SJSA1 (cell line): ENCODE measurements at regions not wholly inside any gene's neighbourhood (a gene's known extent, or its start where the extent isn't known, plus 50 kb on each side); places are given as distances from the start of the nearest gene placed in this dataset.

Experiments
- DNase-seq, 2 experiments: peaks; one replicate each; pipeline ENCODE4 v3.0.0-alpha.2; 2015 to 2020; ENCODE audit warnings: low spot score in 2 of 2, low read depth in 1 of 2
- H3K27ac ChIP-seq: fragments of 250-450 bp; sonication (Bioruptor Pico); 2 replicates; pipeline ENCODE4 v1.5.1; 2020; ENCODE audit warnings: mild to moderate bottlenecking, moderate library complexity
- H3K27me3 ChIP-seq: fragments of 250-450 bp; sonication (Bioruptor Pico); replicated peaks from 2 replicates; pipeline ENCODE4 v1.5.1; 2020; ENCODE audit warnings: mild to moderate bottlenecking, moderate library complexity
- H3K36me3 ChIP-seq: fragments of 250-450 bp; sonication (Bioruptor Pico); 2 replicates; pipeline ENCODE4 v1.5.1; 2020; ENCODE audit warnings: mild to moderate bottlenecking
- H3K4me1 ChIP-seq: fragments of 250-450 bp; sonication (Bioruptor Pico); replicated peaks from 2 replicates; pipeline ENCODE4 v1.6.1; 2021; ENCODE audit warnings: mild to moderate bottlenecking
- H3K4me3 ChIP-seq: fragments of 250-450 bp; sonication (Bioruptor Pico); 2 replicates; pipeline ENCODE4 v1.5.1; 2020; ENCODE audit warnings: mild to moderate bottlenecking
- H3K9me3 ChIP-seq: fragments of 250-450 bp; sonication (Bioruptor Pico); replicated peaks from 2 replicates; pipeline ENCODE4 v1.5.1; 2020; ENCODE audit warnings: mild to moderate bottlenecking

DNA sequence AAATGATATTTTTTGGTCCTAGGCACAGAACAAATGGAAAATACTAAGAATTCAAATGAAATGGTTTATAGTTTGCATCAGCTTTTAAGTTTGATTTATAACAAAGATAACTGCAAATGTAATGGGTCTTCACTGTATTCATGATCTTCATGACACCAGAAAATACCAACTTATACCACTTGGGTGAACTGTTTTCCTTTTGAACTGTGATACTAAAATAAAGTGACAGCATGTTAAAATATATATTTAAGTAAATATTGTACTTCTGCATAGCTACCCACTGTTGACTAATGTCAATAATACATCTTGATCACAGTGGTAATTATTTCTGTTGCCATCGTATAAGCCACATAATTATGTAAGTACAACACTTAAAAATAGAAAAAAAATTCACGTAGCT, 442.0 kb upstream of the ANKRD30A start:
- Histone ChIP-seq H3K27ac (no peak overlapping the region), H3K4me3 (no peak overlapping the region), H3K36me3 (no peaks in the 10 kb centered on the region), H3K4me1 (peaks cover 12% of the 10 kb centered on the region), H3K9me3 (no peaks in the 10 kb centered on the region), H3K27me3 (no peaks in the 10 kb centered on the region)
- DNase-seq: no peak

DNA sequence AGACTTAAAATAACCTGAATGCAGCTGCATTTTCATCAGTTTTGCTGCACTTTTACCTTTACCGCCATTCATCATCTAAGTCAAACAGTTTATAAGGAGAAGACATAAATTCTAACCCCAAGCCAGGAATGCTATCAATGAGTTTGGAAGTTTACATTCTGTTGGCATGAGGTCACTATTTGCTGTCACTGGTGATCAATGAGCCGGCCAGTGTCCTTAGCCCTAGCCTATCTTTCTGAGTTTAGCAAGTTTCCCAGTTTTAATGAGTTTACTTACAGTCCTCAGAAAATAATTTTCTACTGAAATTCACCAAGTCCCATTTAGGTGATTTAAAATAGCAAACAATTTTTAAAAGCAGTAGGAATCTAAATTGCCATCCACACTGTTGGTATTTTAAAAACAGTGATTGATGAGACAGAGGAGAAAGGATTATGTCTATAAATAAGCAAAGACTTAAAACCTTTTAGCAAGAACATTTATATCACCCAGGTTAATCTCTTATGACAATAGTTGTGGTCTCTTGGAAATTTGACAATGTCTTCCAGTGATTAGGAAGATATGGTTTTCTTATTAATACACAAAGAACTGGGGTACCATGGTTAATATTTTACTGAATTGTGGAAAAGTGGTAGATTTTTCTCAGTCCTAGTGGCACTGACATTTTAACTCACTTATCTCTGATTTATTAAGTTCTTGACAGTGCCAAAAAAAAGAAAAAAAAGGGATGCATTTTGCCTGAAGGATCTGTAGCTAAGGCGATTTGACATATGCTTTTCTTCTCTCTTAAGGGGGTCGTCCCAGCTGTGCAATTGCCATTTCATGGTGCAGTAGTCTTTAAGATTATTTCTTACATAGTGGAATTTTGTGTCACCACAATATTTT, 443.4 kb upstream of the ANKRD30A start:
- Histone ChIP-seq H3K27me3 (no peaks in the 10 kb centered on the region), H3K36me3 (no peaks in the 10 kb centered on the region), H3K9me3 (no peaks in the 10 kb centered on the region), H3K27ac (no peak overlapping the region), H3K4me1 (peaks cover 16% of the 10 kb centered on the region), H3K4me3 (no peak overlapping the region)
- no peak for DNase-seq

DNA sequence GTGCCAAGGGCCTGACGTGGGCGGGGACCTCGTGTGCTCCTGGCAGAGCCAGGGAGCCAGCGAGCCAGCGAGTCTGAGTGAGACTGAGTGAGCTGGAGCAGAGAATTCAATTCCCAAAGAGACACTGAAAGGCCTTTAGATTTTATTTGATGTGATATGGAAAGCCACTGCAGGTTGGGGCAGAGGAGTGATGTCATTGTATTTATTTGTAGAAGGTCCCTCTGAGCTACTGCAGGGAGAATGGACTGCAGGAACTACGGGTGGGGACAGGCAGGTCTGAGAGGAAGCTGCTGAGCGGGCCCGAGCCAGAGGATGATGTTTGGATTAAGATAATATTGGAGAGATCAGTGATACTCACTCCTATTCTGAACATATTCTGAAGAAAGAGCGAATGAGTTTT, 445.8 kb upstream of the ANKRD30A start:
- Histone ChIP-seq H3K27me3 (no peaks in the 10 kb centered on the region), H3K9me3 (no peaks in the 10 kb centered on the region), H3K36me3 (no peaks in the 10 kb centered on the region), H3K27ac (no peak overlapping the region), H3K4me3 (no peak overlapping the region), H3K4me1 (peaks cover 40% of the 10 kb centered on the region)
- no peak for DNase-seq

DNA sequence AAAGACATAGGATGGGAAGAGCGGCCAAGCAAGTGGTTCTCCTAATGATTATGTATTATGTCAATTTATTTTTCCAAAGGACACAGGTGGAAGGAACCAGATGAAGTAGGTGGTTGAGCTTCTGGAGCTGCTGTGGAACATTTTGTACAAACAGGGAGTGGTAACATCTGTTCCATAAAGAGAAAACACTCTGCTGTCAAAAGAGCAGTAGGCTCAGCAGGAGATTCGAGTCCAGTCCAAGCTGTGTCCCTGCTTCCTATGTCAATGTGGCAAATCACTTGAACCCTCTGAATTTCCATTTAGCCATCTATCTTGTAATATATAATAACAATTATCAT, 448.0 kb upstream of the ANKRD30A start:
- no peaks in the 10 kb centered on the region for H3K36me3 ChIP-seq
- DNase-seq: no peak
- peaks cover 45% of the 10 kb centered on the region for H3K4me1 ChIP-seq
- no peaks in the 10 kb centered on the region for H3K27me3 ChIP-seq
- H3K9me3 ChIP-seq: no peaks in the 10 kb centered on the region
- no peak overlapping the region for H3K27ac ChIP-seq
- no peak overlapping the region for H3K4me3 ChIP-seq

DNA sequence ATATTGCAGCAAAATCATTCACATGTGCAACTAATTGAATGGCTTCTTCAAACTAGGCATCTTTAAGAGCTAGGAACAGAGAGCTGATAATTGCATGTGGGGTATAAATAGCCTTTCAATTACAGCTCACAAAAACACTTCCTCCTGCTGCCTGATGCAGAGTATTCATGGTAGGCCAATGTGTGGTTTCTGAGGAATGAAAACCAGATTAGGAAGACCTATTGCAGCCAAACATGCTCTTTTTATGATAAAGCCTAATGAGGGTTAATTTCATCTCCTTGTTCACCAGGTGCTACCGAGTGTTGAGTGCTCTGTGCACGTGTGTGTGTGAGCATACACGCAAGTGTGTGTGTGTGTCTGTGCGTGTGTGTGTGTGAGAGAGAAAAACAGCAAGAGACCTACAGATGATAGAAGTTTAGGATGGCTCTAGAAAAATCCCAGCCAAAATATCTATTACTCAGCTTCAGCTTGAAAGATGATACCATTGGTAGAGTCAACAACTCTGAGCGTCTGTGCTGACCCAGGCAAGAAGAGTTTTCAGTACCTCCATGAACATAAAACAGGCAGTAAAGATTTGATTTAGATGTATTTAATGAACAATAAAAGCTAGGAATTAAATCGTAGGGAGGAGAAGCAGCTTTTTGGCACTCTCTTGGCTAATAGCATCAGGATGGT, 448.5 kb upstream of the ANKRD30A start:
- Histone ChIP-seq H3K4me1 (peaks cover 50% of the 10 kb centered on the region), H3K36me3 (no peaks in the 10 kb centered on the region), H3K27me3 (no peaks in the 10 kb centered on the region), H3K27ac (no peak overlapping the region), H3K9me3 (no peaks in the 10 kb centered on the region), H3K4me3 (no peak overlapping the region)
- peak in 1 of 2 experiments; percentile 32 for DNase-seq

DNA sequence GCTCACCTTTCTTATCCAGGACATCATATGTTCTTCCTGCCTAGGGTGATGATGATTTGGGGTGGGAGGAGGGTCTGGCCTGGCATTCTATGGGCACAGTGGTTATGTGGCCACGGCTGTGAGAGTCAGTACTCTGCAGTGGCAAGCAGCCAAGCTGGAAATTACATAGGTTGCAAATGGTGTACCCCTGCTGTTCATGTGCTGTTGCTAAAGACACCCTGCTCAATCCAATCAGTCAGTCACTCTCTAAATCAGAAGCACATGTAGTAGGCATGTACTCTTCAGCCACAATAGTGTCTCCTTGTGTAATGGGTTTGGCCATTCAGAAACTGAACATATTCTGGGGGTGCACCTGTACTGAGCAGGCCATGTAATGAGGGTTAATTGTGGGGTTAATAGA, 449.1 kb upstream of the ANKRD30A start:
- no peaks in the 10 kb centered on the region for H3K27me3 ChIP-seq
- peaks cover 48% of the 10 kb centered on the region for H3K4me1 ChIP-seq
- no peak overlapping the region for H3K4me3 ChIP-seq
- peak overlapping the region; percentile 45 for H3K27ac ChIP-seq
- no peaks in the 10 kb centered on the region for H3K36me3 ChIP-seq
- H3K9me3 ChIP-seq: no peaks in the 10 kb centered on the region
- no peak for DNase-seq

DNA sequence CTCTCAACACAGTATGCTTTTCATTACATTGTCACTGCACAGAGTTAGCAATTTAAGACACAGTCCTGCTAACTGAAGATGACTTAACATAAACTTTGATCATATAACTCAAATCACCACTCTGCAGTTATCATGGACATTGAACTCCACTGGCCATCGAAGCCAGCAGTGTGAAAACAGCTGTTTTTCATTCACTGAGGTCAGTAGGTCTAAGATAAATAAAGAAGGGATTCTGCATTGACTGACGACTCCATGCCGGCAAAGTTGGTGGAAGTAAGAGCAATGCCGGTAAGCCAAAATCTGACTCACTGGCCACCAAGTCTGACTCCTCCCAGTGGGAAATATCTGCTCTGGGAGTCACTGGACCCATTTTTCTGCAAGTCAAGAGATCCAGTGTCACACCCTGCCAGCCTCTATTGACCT, 449.9 kb upstream of the ANKRD30A start:
- H3K9me3 ChIP-seq: no peaks in the 10 kb centered on the region
- H3K4me1 ChIP-seq: peaks cover 56% of the 10 kb centered on the region
- H3K27me3 ChIP-seq: no peaks in the 10 kb centered on the region
- no peaks in the 10 kb centered on the region for H3K36me3 ChIP-seq
- no peak overlapping the region for H3K4me3 ChIP-seq
- peak; percentile 83 to 87 for DNase-seq
- H3K27ac ChIP-seq: peak overlapping the region; percentile 59

DNA sequence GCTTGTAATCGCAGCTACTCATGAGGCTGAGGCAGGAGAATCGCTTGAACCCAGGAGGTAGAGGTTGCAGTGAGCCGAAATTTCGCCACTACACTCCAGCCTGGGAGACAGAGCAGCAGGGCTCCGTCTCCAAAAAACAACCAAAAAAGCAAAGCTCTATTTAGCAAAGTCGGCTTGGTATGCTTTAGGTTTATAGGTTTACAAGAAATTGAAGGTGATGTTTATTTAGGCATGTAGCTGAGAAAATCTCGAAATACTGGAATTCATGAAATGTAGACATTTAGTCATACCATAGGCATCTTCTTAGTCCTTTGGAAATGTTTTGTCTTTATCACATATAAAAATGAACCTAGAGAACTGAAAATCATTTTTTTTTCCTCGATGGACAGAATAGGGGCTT, 453.8 kb upstream of the ANKRD30A start:
- DNase-seq: peak; percentile 47 to 87
- Histone ChIP-seq H3K36me3 (no peaks in the 10 kb centered on the region), H3K4me1 (peaks cover 51% of the 10 kb centered on the region), H3K27ac (peak overlapping the region; percentile 84), H3K4me3 (no peak overlapping the region), H3K27me3 (no peaks in the 10 kb centered on the region), H3K9me3 (no peaks in the 10 kb centered on the region)

DNA sequence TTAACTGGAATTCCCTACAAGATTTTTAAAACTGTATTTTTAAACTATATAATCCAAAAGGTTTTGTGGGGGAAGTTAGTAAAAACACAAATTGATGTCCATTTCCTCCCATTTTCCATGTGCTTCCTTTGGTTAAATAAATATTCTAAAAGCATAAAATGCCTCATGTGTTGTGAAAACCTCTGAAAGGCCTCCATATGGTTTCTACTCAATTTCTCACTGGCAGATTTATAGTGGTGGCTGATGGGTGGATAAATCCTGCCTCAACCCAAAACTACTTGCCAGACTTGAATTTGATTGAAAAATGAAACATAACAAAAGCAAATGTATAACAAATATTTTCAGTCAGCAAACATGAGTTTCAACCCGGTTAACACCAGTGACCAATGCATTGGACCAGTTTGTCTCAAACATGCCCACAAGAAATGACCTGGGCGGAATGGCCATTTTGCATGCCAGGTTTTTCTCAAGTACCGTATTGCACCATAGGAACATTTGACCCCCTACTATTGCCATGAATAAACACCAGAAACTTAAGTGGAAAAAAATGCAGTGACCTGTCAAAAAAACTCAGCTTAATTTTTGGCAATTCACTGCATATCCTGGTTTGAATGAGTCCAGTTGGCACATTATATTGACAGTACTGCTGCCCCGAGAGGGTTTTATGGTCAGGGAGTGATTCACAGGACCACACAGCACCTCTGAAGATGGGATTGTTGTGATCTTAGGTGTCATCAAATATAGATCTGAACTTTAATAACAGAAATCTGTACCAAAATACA, 454.6 kb upstream of the ANKRD30A start:
- H3K36me3 ChIP-seq: no peaks in the 10 kb centered on the region
- no peak overlapping the region for H3K4me3 ChIP-seq
- DNase-seq: peak; percentile 61 to 77
- H3K27ac ChIP-seq: peak overlapping the region; percentile 84
- peaks cover 43% of the 10 kb centered on the region for H3K4me1 ChIP-seq
- H3K9me3 ChIP-seq: no peaks in the 10 kb centered on the region
- no peaks in the 10 kb centered on the region for H3K27me3 ChIP-seq

DNA sequence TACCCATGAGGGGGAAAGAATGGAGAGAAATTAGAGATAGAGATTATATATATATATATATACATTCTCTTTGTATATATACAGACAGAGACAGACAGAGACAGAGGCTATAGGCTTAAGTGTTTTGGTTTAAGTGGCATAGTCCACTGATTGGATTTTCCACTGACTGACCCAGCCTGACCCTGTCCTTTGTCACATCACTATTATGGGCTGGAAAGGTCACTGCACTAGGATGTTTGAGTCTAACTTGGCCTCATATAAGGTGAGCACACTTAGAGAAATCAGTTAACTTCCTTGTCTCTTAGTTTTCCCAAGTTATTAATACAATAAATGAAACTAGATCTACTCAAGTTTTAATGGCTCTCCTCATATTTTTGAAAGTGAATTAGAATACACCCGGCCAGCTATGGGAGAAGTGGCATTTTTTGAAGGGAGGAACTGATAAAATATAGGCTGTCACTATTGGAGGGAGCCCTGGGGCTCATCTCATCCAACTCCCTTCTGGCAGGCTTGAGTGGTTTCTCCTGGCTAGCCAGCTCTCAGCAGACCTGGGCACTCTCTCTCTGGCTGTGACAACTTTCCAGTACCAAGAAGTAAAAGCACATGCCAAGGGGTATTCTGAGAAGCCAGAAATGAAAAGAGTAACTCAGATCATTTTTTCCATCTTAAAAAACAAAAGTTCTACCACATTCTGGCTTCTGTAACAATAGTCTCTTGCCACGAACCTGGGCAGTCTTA, 455.6 kb upstream of the ANKRD30A start:
- no peak for DNase-seq
- H3K27me3 ChIP-seq: no peaks in the 10 kb centered on the region
- no peaks in the 10 kb centered on the region for H3K9me3 ChIP-seq
- peaks cover 33% of the 10 kb centered on the region for H3K4me1 ChIP-seq
- H3K27ac ChIP-seq: peak overlapping the region; percentile 84
- H3K4me3 ChIP-seq: no peak overlapping the region
- H3K36me3 ChIP-seq: no peaks in the 10 kb centered on the region

DNA sequence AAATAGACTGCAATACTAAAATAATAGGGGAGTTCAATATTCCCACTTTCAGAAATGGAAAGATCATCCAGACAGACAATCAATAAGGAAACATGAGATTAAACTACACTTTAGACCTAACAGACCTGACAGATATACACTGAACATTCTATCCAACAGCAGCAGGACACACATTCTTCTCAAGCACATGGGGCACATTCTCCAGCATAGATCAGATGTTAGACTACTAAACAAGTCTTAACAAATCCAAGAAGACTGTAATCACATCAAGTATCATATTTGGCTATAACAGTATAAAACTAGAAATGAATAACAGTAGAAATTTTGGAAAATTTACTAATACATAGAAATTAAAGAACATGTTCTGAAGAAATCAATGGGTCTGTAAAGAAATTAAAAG, 458.9 kb upstream of the ANKRD30A start:
- DNase-seq: no peak
- Histone ChIP-seq H3K4me1 (peaks cover 18% of the 10 kb centered on the region), H3K9me3 (no peaks in the 10 kb centered on the region), H3K36me3 (no peaks in the 10 kb centered on the region), H3K27ac (no peak overlapping the region), H3K4me3 (no peak overlapping the region), H3K27me3 (no peaks in the 10 kb centered on the region)

DNA sequence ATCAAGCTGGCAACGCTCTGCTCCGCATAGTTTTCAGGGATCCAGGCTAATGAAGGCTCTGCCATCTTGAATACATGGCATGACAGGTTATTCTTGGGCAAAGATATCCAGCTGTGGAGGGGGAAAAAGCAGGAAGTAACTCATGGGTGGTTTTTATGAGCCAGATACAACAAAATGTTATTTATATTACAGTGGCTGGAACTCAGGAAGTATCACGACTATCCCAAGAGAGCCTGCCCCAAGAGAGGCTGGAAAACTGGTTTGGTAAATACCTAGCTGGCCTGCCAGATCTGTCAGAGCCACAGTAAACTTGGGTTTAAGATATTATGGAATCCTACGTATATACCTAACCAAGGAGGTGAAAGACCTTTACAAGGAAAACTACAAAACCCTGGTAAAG, 462.8 kb upstream of the ANKRD30A start:
- no peaks in the 10 kb centered on the region for H3K27me3 ChIP-seq
- H3K9me3 ChIP-seq: no peaks in the 10 kb centered on the region
- no peak overlapping the region for H3K27ac ChIP-seq
- H3K4me3 ChIP-seq: no peak overlapping the region
- DNase-seq: no peak
- H3K36me3 ChIP-seq: no peaks in the 10 kb centered on the region
- H3K4me1 ChIP-seq: no peaks in the 10 kb centered on the region

DNA sequence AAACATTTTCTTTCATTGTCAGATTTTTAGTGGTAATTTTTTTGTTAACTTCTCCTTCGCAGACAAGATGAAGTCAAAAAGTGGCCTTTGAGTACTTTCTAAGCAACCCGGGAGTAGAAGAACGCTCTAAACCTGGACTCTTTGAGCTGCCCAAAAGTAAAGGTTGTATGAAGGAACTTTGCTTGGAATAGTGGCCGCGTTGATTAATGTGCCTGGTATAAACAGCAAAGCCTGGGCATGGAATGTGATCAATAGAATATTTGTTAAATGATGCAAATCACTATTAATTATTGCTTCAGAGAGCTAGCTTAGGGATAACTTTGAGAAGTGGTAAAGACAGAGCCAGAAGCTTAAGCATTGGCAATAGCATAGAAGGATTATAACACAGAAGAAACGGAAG, 475.1 kb upstream of the ANKRD30A start:
- Histone ChIP-seq H3K36me3 (no peaks in the 10 kb centered on the region), H3K4me1 (no peaks in the 10 kb centered on the region), H3K4me3 (no peak overlapping the region), H3K9me3 (no peaks in the 10 kb centered on the region), H3K27ac (no peak overlapping the region), H3K27me3 (no peaks in the 10 kb centered on the region)
- DNase-seq: no peak
